ENCODE measurements at regions not wholly inside any gene's neighbourhood (a gene's known extent, or its start where the extent isn't known, plus 50 kb on each side); places are given as distances from the start of the nearest gene placed in this dataset.

GRCh38 chr14:106875503-106875902, 1349.1 kb downstream of the TMEM121 start:
- TF ChIP-seq EZH2 (IDR thresholded peaks at IDR 0.05; ENCODE audit: low read length, missing control alignments) (no peak), CTCF (conservative IDR thresholded peaks at IDR 0.05 in 1 of 2, IDR thresholded peaks at IDR 0.05 in 1 of 2; ENCODE audit: low read depth in 1 of 2, low read length in 2 of 2) (no peak)
